H1 (cell line): ENCODE measurements at regions not wholly inside any gene's neighbourhood (a gene's known extent, or its start where the extent isn't known, plus 50 kb on each side); places are given as distances from the start of the nearest gene placed in this dataset.

ENCODE experiments used
- CEBPB ChIP-seq: IDR thresholded peaks from 2 replicates; pipeline ENCODE4 v1.6.1; 2012; ENCODE audit warnings: low read depth, low read length
- POLR2A ChIP-seq, 2 experiments: IDR thresholded peaks; 1 replicate in 1 of 2; 2 replicates in 1 of 2; pipeline ENCODE4 v1.6.1; 2011; ENCODE audit warnings: low read depth in 2 of 2, low read length in 2 of 2, mild to moderate bottlenecking in 2 of 2; ENCODE audit errors: control extremely low read depth in 1 of 2
- POLR2AphosphoS5 ChIP-seq: IDR thresholded peaks from 2 replicates; pipeline ENCODE4 v1.6.1; 2011; ENCODE audit warnings: low read depth, low read length
- RFX5 ChIP-seq: IDR thresholded peaks from 2 replicates; pipeline ENCODE4 v1.6.1; 2011; ENCODE audit warnings: low read depth, low read length, improper control_type of control experiment, borderline replicate concordance
- SRF ChIP-seq: IDR thresholded peaks from 2 replicates; pipeline ENCODE4 v1.6.1; 2011; ENCODE audit warnings: mild to moderate bottlenecking, low read depth, low read length, moderate library complexity
- ZNF274 ChIP-seq: IDR thresholded peaks from 2 replicates; pipeline ENCODE4 v1.7.0; 2012; ENCODE audit warnings: low read length, borderline replicate concordance; ENCODE audit errors: extremely low read depth
- TF ChIP-seq, protein P1 (sequence below), 3 experiments: IDR thresholded peaks; 1 replicate in 2 of 3; 2 replicates in 1 of 3; pipeline versions ENCODE4 v1.5.1 to v1.6.1; 2011; ENCODE audit warnings: low read length in 3 of 3, mild to moderate bottlenecking in 3 of 3, inconsistent platforms in 2 of 3, low read depth in 1 of 3, moderate library complexity in 1 of 3; ENCODE audit not compliant: insufficient read depth in 1 of 3; ENCODE audit errors: control extremely low read depth in 1 of 3

- TF ChIP-seq SRF (no peak), POLR2A (IDR thresholded peaks at IDR 0.05; ENCODE audit: control extremely low read depth in 1 of 2, low read depth in 2 of 2, low read length in 2 of 2) (no peak), POLR2AphosphoS5 (no peak), CEBPB (no peak), ZNF274 (no peak), RFX5 (no peak)
- TF ChIP-seq, protein P1, sequence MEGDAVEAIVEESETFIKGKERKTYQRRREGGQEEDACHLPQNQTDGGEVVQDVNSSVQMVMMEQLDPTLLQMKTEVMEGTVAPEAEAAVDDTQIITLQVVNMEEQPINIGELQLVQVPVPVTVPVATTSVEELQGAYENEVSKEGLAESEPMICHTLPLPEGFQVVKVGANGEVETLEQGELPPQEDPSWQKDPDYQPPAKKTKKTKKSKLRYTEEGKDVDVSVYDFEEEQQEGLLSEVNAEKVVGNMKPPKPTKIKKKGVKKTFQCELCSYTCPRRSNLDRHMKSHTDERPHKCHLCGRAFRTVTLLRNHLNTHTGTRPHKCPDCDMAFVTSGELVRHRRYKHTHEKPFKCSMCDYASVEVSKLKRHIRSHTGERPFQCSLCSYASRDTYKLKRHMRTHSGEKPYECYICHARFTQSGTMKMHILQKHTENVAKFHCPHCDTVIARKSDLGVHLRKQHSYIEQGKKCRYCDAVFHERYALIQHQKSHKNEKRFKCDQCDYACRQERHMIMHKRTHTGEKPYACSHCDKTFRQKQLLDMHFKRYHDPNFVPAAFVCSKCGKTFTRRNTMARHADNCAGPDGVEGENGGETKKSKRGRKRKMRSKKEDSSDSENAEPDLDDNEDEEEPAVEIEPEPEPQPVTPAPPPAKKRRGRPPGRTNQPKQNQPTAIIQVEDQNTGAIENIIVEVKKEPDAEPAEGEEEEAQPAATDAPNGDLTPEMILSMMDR (IDR thresholded peaks at IDR 0.05; ENCODE audit: control extremely low read depth in 1 of 3, insufficient read depth in 1 of 3, low read depth in 1 of 3, low read length in 3 of 3), result no peak
Measured at GRCh38 chr5:73354406-73354805, 94.2 kb downstream of the FOXD1 start.
